HEK293T (cell line): ENCODE measurements at regions not wholly inside any gene's neighbourhood (a gene's known extent, or its start where the extent isn't known, plus 50 kb on each side); places are given as distances from the start of the nearest gene placed in this dataset.

Experiments used
- FOXK2 ChIP-seq: fragments of 450-650 bp; IDR thresholded peaks from 2 replicates; pipeline ENCODE4 v1.6.1; 2016; ENCODE audit warnings: mild to moderate bottlenecking
- ZNF384 ChIP-seq: fragments of 450-650 bp; IDR thresholded peaks from 2 replicates; pipeline ENCODE4 v1.6.1; 2016

- TF ChIP-seq FOXK2 = no peak
- no peak for TF ChIP-seq ZNF384
Observed at GRCh38 chr3:84023842-84024241, 934.9 kb upstream of the CADM2 start.
